ENCODE measurements at regions not wholly inside any gene's neighbourhood (a gene's known extent, or its start where the extent isn't known, plus 50 kb on each side); places are given as distances from the start of the nearest gene placed in this dataset.

- POLR2A ChIA-PET (ENCODE audit: unreplicated experiment): no interaction called here
- Histone ChIP-seq H4K20me1 (ENCODE audit: insufficient read depth) (no peaks in the 10 kb centered on the region), H3K4me2 (no peak overlapping the region), H3K27ac (no peak overlapping the region), H3K79me2 (ENCODE audit: low read depth) (no peaks in the 10 kb centered on the region), H3F3A (ENCODE audit: insufficient read depth, low read depth) (no peaks in the 10 kb centered on the region), H3K9me3 (ENCODE audit: insufficient read depth, low read depth) (no peaks in the 10 kb centered on the region), H3K27me3 (ENCODE audit: insufficient read depth, low read depth) (no peaks in the 10 kb centered on the region), H2AFZ (no peak overlapping the region), H3K9me2 (ENCODE audit: insufficient read depth) (no peaks in the 10 kb centered on the region), H3K36me3 (ENCODE audit: low read depth) (no peaks in the 10 kb centered on the region), H3K4me3 (no peak overlapping the region), H3K4me1 (replicated peaks; ENCODE audit: insufficient read depth) (no peaks in the 10 kb centered on the region)
- TF ChIP-seq CTCF (conservative IDR thresholded peaks at IDR 0.05): no peak
- TF ChIP-seq EZH2 (IDR thresholded peaks at IDR 0.05; ENCODE audit: low read depth): no peak
- no peak for DNase-seq
- CTCF ChIA-PET: no interaction called here
- BruUV-seq (replicated peaks): no TSS peak
- intact Hi-C loops (cut with micrococcal nuclease; ENCODE audit: unreplicated experiment): no loop called here
These were observed 218.3 kb downstream of the NXPE2 start for GRCh38 chr11:114896594-114896993.

GRCh38 chr11:114909866-114910265 is 231.5 kb downstream of the NXPE2 start:
- intact Hi-C loops (cut with micrococcal nuclease; ENCODE audit: unreplicated experiment): no loop called here
- Histone ChIP-seq H4K20me1 (ENCODE audit: insufficient read depth) (no peaks in the 10 kb centered on the region), H3K4me3 (no peak overlapping the region), H3K27me3 (ENCODE audit: insufficient read depth, low read depth) (no peaks in the 10 kb centered on the region), H3K27ac (no peak overlapping the region), H3K4me2 (no peak overlapping the region), H3K79me2 (ENCODE audit: low read depth) (no peaks in the 10 kb centered on the region), H2AFZ (no peak overlapping the region), H3K9me3 (ENCODE audit: insufficient read depth, low read depth) (no peaks in the 10 kb centered on the region; the same call in 1 of the 2 replicates), H3F3A (ENCODE audit: insufficient read depth, low read depth) (no peaks in the 10 kb centered on the region), H3K9me2 (ENCODE audit: insufficient read depth) (no peaks in the 10 kb centered on the region), H3K4me1 (replicated peaks; ENCODE audit: insufficient read depth) (no peaks in the 10 kb centered on the region), H3K36me3 (ENCODE audit: low read depth) (no peaks in the 10 kb centered on the region)
- no peak for DNase-seq
- no TSS peak for BruUV-seq (replicated peaks)
- POLR2A ChIA-PET (ENCODE audit: unreplicated experiment): no interaction called here
- TF ChIP-seq CTCF (conservative IDR thresholded peaks at IDR 0.05): no peak
- no peak for TF ChIP-seq EZH2 (IDR thresholded peaks at IDR 0.05; ENCODE audit: low read depth)
- CTCF ChIA-PET: no interaction called here

- CTCF ChIA-PET: no interaction called here
These were observed 234.5 kb downstream of the NXPE2 start for GRCh38 chr11:114912826-114913225.

More at GRCh38 chr11:114912826-114913225, 234.5 kb downstream of the NXPE2 start:
- no peak for TF ChIP-seq CTCF (conservative IDR thresholded peaks at IDR 0.05)
- no peak for TF ChIP-seq EZH2 (IDR thresholded peaks at IDR 0.05; ENCODE audit: low read depth)
- H3K36me3 ChIP-seq (ENCODE audit: low read depth): no peaks in the 10 kb centered on the region
- H3K9me2 ChIP-seq (ENCODE audit: insufficient read depth): no peaks in the 10 kb centered on the region
- no peaks in the 10 kb centered on the region for H3K4me1 ChIP-seq (replicated peaks; ENCODE audit: insufficient read depth)
- no peaks in the 10 kb centered on the region for H3F3A ChIP-seq (ENCODE audit: insufficient read depth, low read depth)
- H3K9me3 ChIP-seq (ENCODE audit: insufficient read depth, low read depth): no peaks in the 10 kb centered on the region; the same call in 1 of the 2 replicates
- no peak overlapping the region for H2AFZ ChIP-seq
- intact Hi-C loops (cut with micrococcal nuclease; ENCODE audit: unreplicated experiment): no loop called here
- no peaks in the 10 kb centered on the region for H4K20me1 ChIP-seq (ENCODE audit: insufficient read depth)
- H3K4me2 ChIP-seq: no peak overlapping the region
- no peak overlapping the region for H3K27ac ChIP-seq
- POLR2A ChIA-PET (ENCODE audit: unreplicated experiment): no interaction called here
- H3K4me3 ChIP-seq: no peak overlapping the region
- DNase-seq: no peak
- H3K27me3 ChIP-seq (ENCODE audit: insufficient read depth, low read depth): peaks cover 4% of the 10 kb centered on the region; the same call in 1 of the 2 replicates
- BruUV-seq (replicated peaks): no TSS peak
- no peaks in the 10 kb centered on the region for H3K79me2 ChIP-seq (ENCODE audit: low read depth)

Measured in PC-9 (cell line).